GM08714 (cell line): ENCODE measurements at regions not wholly inside any gene's neighbourhood (a gene's known extent, or its start where the extent isn't known, plus 50 kb on each side); places are given as distances from the start of the nearest gene placed in this dataset.
"Not testable (repeated sequence)": the region's sequence is repeated elsewhere in the genome, so short reads cannot be mapped to it uniquely, and the experiment has no call there.

Source experiments
- H3K4me3 ChIP-seq: fragments of 200-500 bp; sonication (Bioruptor generic); 2 replicates; pipeline ENCODE4 v1.5.1; 2014; ENCODE audit warnings: mild to moderate bottlenecking, low read length, inconsistent platforms
- ZNF274 ChIP-seq: IDR thresholded peaks from 2 replicates; pipeline ENCODE4 v1.6.1; 2012; ENCODE audit warnings: mild to moderate bottlenecking, low read depth, low read length

DNA sequence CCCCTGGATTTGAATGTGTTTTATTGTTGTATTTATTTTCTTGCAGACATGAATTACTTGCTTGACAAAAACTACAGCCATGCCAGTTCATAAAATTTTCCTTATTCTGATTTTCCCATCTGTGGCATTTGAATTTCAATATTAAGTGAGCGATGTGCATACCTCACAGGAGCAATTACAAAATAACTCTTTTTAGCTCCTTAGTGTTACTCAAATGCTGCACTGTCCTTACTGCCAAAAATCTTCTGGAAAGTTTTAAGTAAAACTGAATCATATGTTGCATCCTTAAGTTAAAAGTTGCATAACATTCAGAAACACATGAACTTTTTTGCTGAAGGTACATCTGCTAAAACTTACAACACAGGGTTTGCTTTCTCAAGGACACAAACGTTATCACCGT, 120.1 kb downstream of the OR4M2 start:
- not testable (repeated sequence) for H3K4me3 ChIP-seq

DNA sequence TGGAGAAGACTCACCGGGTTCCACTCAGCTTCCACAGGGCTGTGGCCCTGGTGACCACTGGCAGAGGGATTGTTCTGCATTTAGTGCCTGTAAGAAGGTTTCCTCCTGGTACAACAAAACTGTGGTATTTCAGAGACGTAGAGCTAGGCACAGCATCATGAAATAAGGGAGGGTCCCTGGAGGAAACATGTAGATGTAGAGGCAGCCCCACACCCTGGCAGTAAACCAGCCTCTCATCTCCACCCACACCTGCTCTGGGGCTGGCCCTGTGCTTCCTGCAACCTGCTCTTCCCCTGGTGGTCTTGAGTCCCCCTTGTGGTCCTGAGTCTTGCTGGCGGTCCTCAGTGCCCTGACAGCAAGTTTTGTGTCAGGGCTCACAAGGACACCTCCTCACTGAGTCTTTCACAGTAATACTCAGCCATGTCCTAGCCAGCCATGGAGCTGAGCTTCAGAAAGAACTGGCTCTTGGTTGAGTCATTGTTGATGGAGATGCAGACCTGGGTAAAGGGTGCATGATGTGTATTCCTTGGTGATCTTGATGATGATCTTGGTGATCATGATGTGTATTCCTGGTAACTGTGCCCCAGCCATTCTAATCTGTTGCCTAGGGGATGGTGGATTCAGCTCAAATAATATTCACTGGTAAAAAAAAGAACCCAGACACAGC, 121.8 kb downstream of the OR4M2 start:
- not testable (repeated sequence) for H3K4me3 ChIP-seq

DNA sequence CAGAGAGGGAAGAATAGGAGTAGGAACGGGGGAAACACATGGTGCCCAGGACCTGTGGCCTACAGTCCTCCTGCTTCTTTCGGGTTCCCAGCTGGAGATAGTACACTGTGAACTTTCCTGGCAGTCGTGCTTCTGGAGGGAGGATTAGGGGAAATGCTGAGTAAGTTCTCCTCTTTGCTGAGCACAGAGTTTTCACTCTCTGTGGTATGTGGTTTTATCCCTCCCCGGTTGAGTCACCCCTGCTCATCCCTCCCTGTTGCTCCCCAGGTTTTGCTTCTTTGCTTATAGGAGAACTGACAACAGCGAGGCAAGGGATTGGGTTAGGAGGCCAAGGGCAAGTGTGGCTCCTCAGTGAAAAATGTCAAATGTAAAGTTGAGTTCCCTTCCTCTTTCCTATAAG, 122.9 kb downstream of the OR4M2 start:
- H3K4me3 ChIP-seq, result not testable (repeated sequence)

DNA sequence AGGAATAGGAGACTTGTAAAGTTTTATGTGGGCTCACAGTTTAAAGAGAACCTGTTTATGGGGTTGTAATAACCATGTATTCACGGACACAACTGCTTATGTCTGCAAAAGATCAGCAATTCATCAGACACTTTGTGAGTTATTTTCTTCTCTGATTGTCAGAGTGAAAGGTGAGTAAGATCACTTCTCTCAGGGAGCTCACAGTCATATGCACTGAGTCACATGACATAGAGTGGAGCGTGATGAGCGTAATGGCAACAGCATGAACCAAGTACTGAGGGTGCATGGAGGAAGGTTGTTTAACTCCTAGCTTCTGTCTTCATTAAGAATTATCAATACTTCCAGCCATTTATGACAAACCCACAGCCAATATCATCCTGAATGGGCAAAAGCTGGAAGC, 128.8 kb downstream of the OR4M2 start:
- H3K4me3 ChIP-seq, result not testable (repeated sequence)

DNA sequence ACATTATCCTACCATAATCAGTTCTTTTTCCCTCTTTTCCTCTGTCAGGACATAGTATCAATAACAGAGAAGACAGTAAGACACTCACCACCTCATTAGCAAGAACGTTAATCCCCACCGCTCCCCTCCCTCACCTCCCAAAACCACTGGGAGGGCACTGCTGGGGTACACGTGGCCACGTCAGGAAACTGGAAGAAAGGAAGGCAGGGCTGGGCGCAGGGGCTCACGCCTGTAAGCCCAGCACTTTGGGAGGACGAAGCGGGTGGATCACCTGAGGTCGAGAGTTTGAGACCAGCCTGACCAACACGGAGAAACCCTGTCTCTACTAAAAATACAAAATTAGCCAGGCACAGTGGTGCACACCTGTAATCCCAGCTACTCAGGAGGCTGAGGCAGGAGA, 142.3 kb downstream of the OR4M2 start:
- not testable (repeated sequence) for H3K4me3 ChIP-seq

DNA sequence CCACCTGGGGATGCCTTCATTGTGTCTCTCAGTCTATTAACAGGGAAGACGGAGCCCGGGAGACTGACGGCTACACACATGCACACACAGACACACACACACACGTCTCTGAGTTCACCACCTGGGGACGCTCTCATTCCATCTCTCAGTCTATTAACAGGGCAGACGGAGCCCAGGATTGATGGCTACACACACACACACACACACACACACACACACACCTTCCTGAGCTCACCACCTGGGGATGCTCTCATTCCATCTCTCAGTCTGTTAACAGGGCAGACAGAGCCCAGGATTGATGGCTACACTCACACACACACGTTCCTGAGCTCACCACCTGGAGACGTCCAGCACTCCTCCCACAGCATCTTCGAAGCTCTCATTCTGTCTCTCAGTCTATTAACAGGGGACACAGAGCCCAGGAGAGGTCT, 143.9 kb downstream of the OR4M2 start:
- H3K4me3 ChIP-seq, result no peak overlapping the region
- no peak for TF ChIP-seq ZNF274

DNA sequence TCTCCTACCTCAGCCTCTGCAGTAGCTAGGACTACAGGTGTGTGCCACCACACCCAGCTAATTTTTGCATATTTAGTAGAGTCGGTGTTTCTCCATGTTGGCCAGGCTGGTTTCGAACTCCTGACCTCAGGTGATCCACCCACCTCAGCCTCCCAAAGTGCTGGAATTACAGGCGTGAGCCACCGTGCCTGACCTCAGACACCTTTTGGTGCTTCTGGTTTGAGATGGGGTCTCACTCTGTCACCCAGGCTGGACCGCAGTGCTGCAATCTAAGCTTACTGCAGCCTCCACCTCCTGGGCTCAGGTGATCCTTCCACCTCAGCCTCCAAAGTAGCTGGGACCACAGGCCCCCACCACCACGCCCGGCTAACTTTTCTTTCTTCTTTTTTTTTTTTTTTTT, 144.6 kb downstream of the OR4M2 start:
- H3K4me3 ChIP-seq, result not testable (repeated sequence)

DNA sequence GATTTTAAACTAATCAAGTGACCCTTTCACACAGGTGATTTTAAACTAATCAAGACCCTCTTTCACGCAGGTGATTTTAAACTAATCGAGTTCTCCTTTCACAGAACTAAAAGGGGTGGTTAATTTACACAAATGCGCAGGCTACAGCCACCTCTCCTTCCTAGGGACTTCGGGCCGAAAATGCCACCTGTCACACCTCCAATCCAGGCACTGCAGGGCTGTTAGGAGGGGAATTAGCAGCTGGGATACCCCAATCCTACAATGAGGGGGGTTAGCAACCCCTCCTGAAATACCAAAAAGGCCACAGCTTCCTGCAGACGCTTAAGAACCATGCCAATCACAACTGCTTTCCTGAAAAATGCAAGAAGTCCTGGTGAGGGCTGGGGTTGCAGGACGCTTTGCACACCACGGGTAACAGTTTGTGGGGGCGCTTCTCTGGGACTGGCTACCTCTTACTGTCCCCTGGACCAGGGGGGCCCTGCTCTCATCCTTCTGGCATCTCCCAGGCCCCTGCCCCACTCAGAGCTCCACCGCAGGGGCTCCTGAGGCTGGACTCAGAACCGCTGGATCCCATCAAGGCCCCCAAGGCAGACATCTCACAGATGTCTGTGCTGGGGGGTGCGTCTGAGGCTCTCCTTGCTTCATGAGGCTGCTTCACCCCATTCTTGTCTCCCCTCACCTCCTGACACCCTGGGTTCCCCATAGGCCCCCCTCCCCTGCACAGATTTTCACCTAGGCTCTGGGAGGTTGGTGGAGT, 145.9 kb downstream of the OR4M2 start:
- TF ChIP-seq ZNF274, result no peak
- H3K4me3 ChIP-seq, result no peak overlapping the region

DNA sequence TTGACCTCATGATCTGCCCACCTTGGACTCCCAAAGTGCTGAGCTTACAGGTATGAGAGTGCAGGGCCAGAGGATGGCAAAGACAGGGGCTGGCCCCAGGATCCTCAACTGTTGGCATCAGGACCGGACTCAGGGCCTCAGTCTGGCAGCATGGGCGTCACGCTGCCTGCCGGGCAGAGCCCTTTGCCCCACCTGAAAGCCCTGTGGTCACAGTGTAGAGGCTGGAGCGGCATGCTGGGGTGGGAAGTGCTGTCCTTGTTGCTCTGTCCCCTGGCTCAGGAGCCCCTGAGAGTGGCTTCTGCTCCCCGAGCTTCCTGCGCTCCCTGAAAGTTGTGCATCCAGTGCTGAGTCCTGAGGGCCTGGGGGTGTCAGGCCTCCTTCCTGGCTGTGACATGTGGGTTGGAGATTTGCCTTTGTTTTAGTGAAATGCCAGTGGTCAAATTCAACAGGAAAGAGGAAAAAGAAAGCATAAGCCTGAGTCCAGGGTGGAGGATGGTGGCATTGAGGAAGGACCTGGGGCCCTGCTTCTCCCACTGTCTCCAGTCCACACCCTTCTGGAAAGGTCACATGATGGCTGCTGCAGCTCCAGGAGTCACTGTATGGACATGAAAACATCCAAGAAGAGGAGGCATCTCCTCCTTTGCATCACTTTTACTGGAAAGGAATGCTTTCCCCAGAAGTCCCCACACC, 147.2 kb downstream of the OR4M2 start:
- no peak for TF ChIP-seq ZNF274

DNA sequence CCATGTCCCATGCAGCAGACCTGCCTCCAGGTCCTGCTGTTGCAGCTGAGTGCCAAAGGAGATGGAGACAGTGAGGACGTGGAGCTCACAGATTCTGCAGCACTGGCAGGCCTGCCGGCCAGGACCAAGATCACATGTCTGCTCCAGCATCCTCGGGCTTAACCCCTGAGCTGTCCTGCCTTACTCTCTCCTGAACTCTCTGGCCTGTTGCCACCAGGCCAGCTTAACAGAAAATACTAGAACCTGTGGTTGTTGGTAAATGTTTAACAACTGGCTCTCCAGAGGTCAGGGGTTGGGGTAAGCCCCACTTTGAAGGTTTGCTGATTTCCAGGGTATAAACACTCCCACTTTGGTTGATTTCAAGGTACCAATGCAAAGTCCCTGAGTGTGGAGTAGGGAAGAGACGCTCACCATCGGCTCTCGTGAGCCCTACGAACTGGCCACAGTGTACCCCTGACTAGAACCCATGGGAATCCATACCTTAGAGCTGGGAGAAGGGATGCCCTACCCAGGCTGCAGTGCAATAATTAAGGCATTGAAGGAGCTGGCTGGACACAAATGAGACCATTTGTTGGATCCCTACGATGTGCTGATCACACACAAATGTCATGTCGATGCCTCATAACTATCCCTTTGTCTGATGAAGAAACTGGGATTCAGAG, 147.9 kb downstream of the OR4M2 start:
- TF ChIP-seq ZNF274, result no peak
- H3K4me3 ChIP-seq, result no peak overlapping the region

More for the DNA sequence above, 147.2 kb downstream of the OR4M2 start:
- H3K4me3 ChIP-seq, result no peak overlapping the region

DNA sequence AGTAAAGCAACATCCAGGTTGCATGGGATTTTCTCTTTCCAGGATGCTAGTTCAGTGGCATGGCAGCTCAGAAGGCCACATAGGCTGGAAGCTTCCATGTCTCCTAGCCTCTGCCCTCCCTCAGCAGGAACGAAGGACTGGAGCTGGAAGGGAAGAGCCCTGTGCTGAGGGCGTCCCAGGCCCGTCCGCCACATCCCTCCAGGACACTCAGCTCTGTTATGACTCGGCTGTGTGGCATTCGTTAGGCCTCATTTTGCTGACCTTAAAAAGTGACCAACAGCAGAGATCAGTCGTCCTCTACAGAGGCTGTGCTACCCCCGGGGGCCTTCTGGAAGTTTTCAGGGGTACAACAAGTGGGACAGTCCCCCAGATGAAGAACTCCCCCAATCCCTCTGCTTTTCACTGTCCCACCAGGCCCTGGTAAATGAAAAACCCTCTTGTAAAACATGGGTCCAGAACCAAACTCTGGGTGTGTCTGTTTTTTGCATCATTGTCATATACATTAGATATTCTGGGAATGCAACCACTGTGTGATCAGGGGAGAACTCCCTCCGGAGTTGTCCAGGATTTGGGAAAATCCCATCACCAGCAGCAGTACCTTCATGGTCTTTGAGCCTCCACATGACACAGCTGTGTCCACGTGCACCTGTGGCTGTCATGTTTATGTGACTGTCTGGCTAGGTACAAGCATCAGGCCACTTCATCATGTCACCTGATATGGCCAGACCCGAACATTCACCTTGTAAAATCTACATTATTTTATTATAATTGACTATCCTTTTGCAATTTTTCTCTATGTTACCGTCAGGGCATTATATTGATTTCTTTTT, 149.9 kb downstream of the OR4M2 start:
- TF ChIP-seq ZNF274, result no peak
- no peak overlapping the region for H3K4me3 ChIP-seq

DNA sequence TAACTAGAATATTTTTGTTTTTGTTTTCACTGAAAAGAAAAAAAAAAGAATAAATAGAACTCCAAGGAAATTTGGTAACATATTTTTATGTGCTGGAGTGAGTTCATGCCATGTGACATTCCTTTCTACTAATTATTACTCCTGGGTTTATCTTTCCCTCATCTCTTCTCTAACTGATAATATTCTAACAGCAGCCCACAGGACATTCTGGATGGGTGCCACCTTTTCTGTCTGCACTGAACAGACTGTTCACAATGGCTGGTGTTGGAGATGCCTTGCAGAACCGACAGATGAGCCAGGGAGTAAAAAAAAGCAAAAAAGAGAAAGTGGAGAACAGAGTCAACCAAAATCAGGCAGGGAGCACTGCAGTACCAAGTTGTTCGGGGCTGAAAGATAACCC, 151.3 kb downstream of the OR4M2 start:
- no peak for TF ChIP-seq ZNF274
- no peak overlapping the region for H3K4me3 ChIP-seq

DNA sequence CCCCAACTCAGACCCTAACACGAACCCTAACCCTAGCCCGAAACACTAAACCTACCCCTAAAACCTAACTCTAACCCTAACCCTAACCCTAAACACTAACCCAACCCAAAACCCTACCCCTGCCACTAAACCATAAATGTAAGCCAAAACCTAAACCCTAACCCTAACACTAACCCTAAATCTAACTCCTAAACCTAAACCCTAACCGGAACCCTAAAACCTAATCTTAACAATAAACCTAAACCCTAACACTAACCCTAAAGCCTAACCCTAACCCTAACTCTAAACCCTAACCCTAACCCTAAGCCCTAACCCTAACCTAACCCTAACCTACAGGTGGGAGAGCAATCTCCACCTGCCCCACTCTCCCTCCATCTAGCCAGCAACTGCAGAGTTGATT, 152.3 kb downstream of the OR4M2 start:
- no peak overlapping the region for H3K4me3 ChIP-seq

DNA sequence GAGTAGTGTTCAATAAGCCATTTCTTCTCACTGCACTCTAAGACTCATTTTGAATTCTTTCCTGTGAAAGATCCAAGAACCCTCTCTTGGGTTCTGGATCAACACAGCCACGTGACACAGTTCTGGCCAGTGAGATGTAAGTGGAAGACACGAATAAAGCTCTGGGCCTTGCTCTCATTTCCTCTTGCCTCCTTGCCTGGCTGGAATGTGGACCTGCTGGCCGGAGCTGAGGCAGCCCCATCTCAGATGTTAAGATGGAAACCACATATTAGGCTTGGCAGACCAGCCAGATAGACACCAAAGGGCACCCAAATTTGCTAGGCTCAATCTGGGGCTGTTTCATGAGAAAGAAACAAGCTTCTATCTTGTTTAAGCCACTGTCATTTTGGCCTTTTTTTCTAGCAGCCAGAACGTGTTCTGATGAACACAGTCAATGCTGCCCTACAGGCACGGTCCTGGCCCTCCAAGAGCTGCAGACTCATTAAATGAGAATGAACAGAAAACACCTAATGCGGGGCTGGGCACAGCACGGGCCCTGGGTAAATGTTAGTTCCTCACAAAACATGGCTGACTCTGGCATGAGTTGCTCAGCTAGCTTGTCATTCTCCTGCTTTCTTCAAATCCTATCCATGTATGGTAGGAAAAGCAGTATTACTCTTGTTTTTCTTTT, 155.1 kb downstream of the OR4M2 start:
- H3K4me3 ChIP-seq, result not testable (repeated sequence)

More for the DNA sequence above, 152.3 kb downstream of the OR4M2 start:
- no peak for TF ChIP-seq ZNF274
